GM12872 (cell line): ENCODE measurements at regions not wholly inside any gene's neighbourhood (a gene's known extent, or its start where the extent isn't known, plus 50 kb on each side); places are given as distances from the start of the nearest gene placed in this dataset.

Experiments used
- TF ChIP-seq, protein P1 (sequence below): IDR thresholded peaks from 3 replicates; pipeline ENCODE4 v1.5.1; 2011; ENCODE audit warnings: low read depth, mild to moderate bottlenecking, low read length, moderate library complexity; ENCODE audit not compliant: insufficient read depth

DNA sequence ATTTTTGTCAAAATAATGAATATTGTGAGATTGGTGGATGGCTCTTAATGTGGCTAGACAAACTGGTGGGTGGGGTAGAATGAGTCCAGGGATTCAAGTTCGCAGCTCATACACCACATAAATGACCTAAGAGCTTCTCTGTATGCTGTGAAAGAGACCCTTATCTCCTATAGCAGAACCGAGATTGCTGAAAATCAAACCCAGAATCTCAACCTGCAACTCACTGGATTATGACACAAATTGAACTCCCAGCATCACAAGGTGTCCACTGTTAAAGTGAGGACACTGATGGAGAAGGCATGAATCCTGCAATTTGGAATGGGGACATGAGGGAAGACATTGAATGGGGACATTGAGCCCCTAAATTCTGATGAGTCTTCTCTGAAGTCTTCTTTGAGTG lies 51.3 kb upstream of the CNKSR3 start:
- TF ChIP-seq, protein P1, sequence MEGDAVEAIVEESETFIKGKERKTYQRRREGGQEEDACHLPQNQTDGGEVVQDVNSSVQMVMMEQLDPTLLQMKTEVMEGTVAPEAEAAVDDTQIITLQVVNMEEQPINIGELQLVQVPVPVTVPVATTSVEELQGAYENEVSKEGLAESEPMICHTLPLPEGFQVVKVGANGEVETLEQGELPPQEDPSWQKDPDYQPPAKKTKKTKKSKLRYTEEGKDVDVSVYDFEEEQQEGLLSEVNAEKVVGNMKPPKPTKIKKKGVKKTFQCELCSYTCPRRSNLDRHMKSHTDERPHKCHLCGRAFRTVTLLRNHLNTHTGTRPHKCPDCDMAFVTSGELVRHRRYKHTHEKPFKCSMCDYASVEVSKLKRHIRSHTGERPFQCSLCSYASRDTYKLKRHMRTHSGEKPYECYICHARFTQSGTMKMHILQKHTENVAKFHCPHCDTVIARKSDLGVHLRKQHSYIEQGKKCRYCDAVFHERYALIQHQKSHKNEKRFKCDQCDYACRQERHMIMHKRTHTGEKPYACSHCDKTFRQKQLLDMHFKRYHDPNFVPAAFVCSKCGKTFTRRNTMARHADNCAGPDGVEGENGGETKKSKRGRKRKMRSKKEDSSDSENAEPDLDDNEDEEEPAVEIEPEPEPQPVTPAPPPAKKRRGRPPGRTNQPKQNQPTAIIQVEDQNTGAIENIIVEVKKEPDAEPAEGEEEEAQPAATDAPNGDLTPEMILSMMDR, result no peak

DNA sequence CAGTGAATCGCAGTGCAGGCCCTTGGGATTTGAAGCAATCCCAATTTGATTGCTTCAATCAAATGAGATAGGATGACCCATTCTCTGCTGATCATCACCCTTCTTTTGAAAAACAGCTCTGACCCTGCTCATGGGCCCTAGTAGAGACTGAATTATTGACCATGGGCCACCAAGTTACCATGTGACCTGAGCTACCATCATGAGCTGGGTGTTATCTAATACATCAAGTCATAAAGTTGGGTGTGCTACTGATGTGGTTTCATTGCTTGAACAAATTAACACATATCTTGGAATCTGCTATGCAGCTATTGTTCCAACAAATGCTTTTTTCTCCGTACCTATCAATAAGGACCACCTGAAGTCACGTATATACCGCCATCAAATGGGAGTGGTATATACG lies 54.8 kb upstream of the CNKSR3 start:
- TF ChIP-seq, protein P1, result no peak

DNA sequence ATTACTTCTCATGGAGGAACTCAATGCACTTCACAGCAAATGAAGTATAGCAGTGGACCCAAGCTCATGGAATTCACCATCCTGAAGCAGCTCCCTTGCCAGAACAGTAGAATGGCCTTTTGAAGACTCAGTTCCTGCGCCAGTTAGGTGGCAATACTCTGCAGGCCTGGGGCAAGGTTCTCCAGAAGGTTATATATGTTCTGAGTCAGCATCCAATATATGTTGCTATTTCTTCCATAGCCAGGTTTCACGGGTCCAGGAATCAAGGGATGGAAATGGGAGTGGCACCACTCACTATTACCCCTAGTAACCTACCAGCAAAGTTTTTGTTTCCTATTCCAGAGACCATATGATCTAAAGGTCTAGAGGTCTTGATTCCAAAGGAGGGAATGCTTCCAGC lies 56.4 kb upstream of the CNKSR3 start:
- TF ChIP-seq, protein P1, result no peak

DNA sequence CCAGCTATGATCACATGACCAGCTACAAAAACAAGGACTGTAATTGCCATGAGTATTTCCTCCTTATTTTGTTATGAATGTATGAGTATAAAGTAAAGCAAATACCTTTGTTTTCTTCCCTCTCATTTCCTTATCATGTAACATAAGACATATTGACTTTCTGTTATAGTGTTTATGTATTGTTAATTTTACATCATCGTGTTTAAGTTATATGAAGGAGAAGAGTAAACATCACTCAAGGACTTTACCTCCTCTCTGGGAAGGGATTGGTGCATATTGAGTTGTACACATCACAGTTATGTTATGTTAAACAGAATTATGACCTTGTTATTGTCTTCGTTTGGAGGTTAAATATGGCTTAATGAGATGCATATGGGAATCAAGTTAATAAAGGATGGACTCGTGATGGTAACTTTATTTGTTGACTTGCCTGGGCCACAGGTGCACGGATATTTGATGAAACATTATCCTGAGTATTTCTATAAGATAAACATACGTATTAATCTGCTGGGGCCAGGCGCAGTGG lies 57.3 kb upstream of the CNKSR3 start:
- TF ChIP-seq, protein P1, result no peak

DNA sequence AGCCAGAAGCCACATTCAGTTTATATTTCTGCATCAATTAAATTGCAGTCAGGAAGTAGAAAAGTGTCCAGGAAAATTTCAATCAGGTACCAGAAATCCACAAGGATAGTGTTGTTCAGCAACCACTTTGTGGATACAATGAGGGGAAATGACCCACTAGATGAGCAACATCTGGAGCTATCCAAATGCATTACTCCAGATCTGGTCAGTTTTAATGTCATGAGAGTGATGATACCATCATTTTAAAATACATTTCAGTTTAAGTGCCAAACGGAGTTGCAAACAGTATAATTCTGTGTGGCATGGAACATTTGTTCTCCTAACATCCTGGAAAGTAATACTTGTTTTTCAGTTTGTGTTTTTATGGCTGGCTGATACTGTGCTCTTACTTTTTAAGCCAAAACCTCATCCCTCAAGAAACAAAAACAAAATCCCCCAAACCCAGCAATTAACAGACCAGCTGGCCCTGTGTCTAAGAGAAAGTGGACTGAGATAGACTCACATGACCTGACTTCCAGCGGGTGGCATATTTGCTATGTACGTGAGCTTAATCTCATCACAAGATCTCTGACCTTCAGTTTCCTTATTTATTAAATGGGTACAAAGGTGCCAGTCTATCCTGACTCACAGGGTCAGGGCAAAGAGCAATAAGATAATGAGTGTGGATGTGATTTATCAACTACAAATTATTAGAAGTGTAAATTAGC lies 58.8 kb upstream of the CNKSR3 start:
- TF ChIP-seq, protein P1, result no peak

DNA sequence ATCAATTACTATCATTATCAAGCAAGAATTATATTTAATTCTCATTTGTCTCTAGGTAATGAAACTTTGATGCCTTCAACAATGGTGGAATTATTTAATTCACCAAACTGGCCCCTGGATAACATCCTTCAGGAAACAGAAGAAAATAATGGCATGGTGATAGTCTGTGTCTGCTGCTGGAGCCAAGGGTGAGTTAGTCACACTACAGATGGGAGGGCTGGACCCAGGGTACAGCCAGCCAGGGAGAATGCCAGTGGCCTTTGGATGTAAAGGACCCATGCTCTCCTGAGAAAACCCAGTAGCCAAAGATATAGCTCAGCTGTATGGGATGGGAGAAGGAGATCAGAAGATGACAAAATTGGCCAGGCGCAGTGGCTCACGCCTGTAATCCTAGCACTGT lies 60.0 kb upstream of the CNKSR3 start:
- TF ChIP-seq, protein P1, result no peak

DNA sequence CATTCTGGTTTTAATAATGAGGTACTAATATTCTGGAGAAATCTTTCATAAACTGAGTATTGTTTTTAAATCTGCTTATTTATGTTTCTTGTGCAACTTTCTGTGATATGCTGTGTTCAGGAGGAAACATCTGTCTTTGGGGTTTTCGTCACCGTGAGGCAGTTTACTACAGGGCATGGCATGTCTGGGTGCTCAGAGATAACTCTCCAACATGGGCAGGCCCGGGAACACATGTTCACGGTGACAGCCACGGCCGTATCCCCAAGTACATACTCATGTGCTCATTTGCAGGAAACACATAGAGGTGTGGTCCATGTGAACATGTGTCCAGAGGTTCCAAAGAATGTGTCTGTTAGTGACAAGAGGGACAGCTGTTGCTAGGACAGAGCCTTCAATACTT lies 62.1 kb upstream of the CNKSR3 start:
- TF ChIP-seq, protein P1, result no peak
